Lower leg skin (tissue), 4 donors: ENCODE measurements at regions not wholly inside any gene's neighbourhood (a gene's known extent, or its start where the extent isn't known, plus 50 kb on each side); places are given as distances from the start of the nearest gene placed in this dataset.

Experiments used
- DNase-seq, 2 donors: peaks; one replicate each; pipeline ENCODE4 v3.0.0-alpha.2; 2019; ENCODE audit warnings: low spot score in 2 of 2
- H3K4me3 ChIP-seq: fragments of 200-600 bp; sonication (generic); 2 replicates; pipeline ENCODE4 v1.5.1; 2017; ENCODE audit warnings: mild to moderate bottlenecking, low read depth; ENCODE audit not compliant: poor library complexity, severe bottlenecking
- CTCF ChIP-seq, 3 donors: fragments of 450-650 bp; IDR thresholded peaks; one replicate each; pipeline ENCODE4 v1.5.1; 2016; ENCODE audit warnings: antibody characterized with exemption in 3 of 3, mild to moderate bottlenecking in 3 of 3, moderate library complexity in 2 of 3
- POLR2A ChIP-seq, 2 donors: fragments of 450-650 bp; IDR thresholded peaks; one replicate each; pipeline ENCODE4 v1.6.1; 2016 to 2017; ENCODE audit warnings: antibody characterized with exemption in 2 of 2, mild to moderate bottlenecking in 1 of 2, moderate library complexity in 1 of 2
- WGBS, 2 donors: methylation state at CpG; one replicate each; pipeline ENCODE4 v1.1.5; 2018; 5-methylcytosine and 5-hydroxymethylcytosine counted together
- intact Hi-C: fragments of 100-400 bp; cut with DNase I; formaldehyde crosslinking; loops from one replicate; pipeline ENCODE4 v1.15.0; 2023; ENCODE audit warnings: low total_unique reads

- intact Hi-C loops = no loop called here
- DNase-seq = no peak
- WGBS, 2 donors = 56 to 59% methylated on average over 3 of the region's 3 CpGs
- no peak for TF ChIP-seq CTCF (IDR thresholded peaks at IDR 0.05)
- no peak for TF ChIP-seq POLR2A (IDR thresholded peaks at IDR 0.05)
- H3K4me3 ChIP-seq = no peak overlapping the region
Measured at GRCh38 chr4:72899621-72900020, 169.9 kb downstream of the COX18 start.

DNA sequence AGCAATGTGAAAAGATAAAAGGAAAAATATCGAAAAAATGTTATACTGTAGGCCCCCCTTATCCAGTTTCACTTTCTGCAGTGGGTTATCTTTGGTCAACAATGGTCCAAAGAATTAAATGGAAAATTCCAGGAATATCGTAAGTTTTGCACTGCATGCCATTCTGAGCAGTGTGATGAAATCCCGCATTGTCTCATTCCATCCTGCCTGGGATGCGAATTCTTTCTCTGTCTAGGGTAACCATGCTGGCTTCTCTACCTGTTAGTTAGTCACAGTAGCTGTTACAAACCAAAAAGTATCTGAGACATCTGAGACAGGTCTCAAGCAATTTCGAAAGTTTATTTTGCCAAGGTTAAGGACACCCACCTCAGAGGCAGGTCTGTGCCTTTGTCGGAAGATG is 170.3 kb downstream of the COX18 start:
- no peak for DNase-seq
- TF ChIP-seq CTCF (IDR thresholded peaks at IDR 0.05) (no peak), POLR2A (IDR thresholded peaks at IDR 0.05) (no peak)
- no peak overlapping the region for H3K4me3 ChIP-seq
- 91% methylated on average over 6 of the region's 6 CpGs for WGBS, 2 donors
- intact Hi-C loops = no loop called here

DNA sequence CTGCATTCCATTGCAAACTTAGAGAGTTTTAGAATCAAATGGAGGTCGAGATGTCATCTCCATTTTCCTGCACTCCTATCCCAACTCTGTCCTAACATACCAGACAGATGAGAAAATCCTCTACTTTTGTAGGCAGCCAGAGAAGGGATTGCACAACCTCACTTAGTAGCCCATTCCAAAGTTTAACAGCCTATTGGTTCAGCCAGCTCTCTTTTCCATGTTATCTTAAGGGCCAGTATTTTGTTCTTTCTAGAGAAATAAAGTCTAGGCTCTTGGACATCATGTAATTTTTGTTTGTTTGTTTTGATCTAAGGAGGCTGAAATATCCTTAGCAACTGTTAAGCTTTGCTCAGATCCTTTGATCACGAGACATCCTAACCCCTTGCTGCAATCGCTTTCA is 173.0 kb downstream of the COX18 start:
- H3K4me3 ChIP-seq = no peak overlapping the region
- TF ChIP-seq POLR2A (IDR thresholded peaks at IDR 0.05) (no peak), CTCF (IDR thresholded peaks at IDR 0.05) (no peak)
- intact Hi-C loops = no loop called here
- 51 to 62% methylated on average over 3 of the region's 3 CpGs for WGBS, 2 donors
- DNase-seq = peak in 1 of 2 donors; percentile 45

DNA sequence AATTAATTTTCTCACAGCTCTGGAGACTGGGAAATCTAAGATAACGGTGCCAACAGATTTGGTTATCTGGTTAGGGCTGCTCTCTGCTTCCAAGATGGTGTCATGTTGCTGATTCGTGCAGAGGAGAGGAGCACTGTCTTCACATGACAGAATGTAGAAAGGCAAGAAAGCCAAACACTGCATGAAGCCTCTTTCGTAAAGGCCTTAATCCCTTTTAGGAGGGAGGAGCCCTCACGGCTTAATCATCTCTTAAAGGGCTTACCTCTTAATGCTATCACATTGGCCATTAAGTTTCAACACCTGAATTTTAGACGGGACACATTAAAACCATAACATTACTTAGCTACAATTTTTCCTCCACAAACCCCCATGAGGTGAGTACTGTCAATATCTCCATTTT is 174.1 kb downstream of the COX18 start:
- no peak overlapping the region for H3K4me3 ChIP-seq
- intact Hi-C loops = no loop called here
- TF ChIP-seq CTCF (IDR thresholded peaks at IDR 0.05) (no peak), POLR2A (IDR thresholded peaks at IDR 0.05) (no peak)
- DNase-seq = no peak
- 62 to 64% methylated on average over 5 of the region's 5 CpGs for WGBS, 2 donors

- no peak overlapping the region for H3K4me3 ChIP-seq
- intact Hi-C loops = no loop called here
- TF ChIP-seq CTCF (IDR thresholded peaks at IDR 0.05) (no peak), POLR2A (IDR thresholded peaks at IDR 0.05) (no peak)
- 54 to 56% methylated on average over 2 of the region's 2 CpGs for WGBS, 2 donors
- no peak for DNase-seq
Measured at GRCh38 chr4:72893354-72894066, 176.0 kb downstream of the COX18 start.

- 42 to 51% methylated on average over 2 of the region's 2 CpGs for WGBS, 2 donors
- H3K4me3 ChIP-seq = no peak overlapping the region
- intact Hi-C loops = no loop called here
- no peak for DNase-seq
- TF ChIP-seq CTCF (IDR thresholded peaks at IDR 0.05) (no peak), POLR2A (IDR thresholded peaks at IDR 0.05) (no peak)
Measured at GRCh38 chr4:72888331-72888730, 181.2 kb downstream of the COX18 start.
